Subcutaneous abdominal adipose tissue (tissue), 5 donors: ENCODE measurements at regions not wholly inside any gene's neighbourhood (a gene's known extent, or its start where the extent isn't known, plus 50 kb on each side); places are given as distances from the start of the nearest gene placed in this dataset.

ENCODE experiments used
- H3K27ac ChIP-seq: one replicate; pipeline ENCODE4 v1.7.0; 2013; ENCODE audit warnings: low read depth, mild to moderate bottlenecking, inconsistent platforms, low read length, moderate library complexity
- H3K27me3 ChIP-seq, 5 donors: one replicate each; pipeline ENCODE4 v1.7.0; 2013; ENCODE audit warnings: low read length in 5 of 5, inconsistent platforms in 1 of 5; ENCODE audit not compliant: control insufficient read depth in 5 of 5, insufficient read depth in 4 of 5
- H3K36me3 ChIP-seq, 5 donors: one replicate each; pipeline ENCODE4 v1.7.0; 2013; ENCODE audit warnings: low read length in 5 of 5; ENCODE audit not compliant: control insufficient read depth in 5 of 5, insufficient read depth in 5 of 5
- H3K4me1 ChIP-seq, 5 donors: one replicate each; pipeline ENCODE4 v1.7.0; 2013; ENCODE audit warnings: low read length in 5 of 5, mild to moderate bottlenecking in 3 of 5, moderate library complexity in 1 of 5; ENCODE audit not compliant: control insufficient read depth in 5 of 5, insufficient read depth in 5 of 5
- H3K4me3 ChIP-seq, 5 donors: one replicate each; pipeline ENCODE4 v1.7.0; 2013; ENCODE audit warnings: low read length in 5 of 5, low read depth in 1 of 5
- H3K9ac ChIP-seq, 5 donors: one replicate each; pipeline ENCODE4 v1.7.0; 2013; ENCODE audit warnings: low read length in 5 of 5, mild to moderate bottlenecking in 4 of 5, moderate library complexity in 3 of 5
- H3K9me3 ChIP-seq, 5 donors: one replicate each; pipeline ENCODE4 v1.7.0; 2013; ENCODE audit warnings: low read length in 5 of 5; ENCODE audit not compliant: control insufficient read depth in 5 of 5
- donor health status: healthy.
- donor health status: healthy.
- donor health status: healthy.
- donor health status: healthy.
- donor health status: healthy.

DNA sequence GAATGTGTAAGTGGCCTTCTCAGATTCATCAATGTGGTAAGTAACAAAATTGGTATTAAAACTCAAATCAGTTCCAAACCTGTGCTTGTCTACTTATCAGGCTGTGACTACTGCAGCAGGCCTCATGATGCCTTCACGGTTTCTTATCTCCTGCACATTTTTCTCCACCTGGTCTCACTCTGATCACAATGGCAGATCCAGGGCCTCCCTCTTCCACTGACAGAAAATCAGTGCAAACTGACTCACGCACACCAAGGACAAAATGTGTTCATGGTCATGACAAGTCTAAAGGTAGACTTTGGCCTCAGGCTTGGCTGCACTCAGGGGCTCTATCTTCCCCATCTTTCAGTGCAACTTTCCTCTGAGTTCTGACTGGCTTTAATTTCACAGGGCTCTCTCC, 56.7 kb upstream of the ATP1A1 start:
- Histone ChIP-seq H3K36me3 (no peaks in the 10 kb centered on the region), H3K9me3 (no peaks in the 10 kb centered on the region), H3K27me3 (no peaks in the 10 kb centered on the region), H3K4me3 (no peak overlapping the region), H3K4me1 (peaks cover 0 to 3% (median 0%) of the 10 kb centered on the region in 5 donors), H3K27ac (no peak overlapping the region), H3K9ac (no peak overlapping the region)

DNA sequence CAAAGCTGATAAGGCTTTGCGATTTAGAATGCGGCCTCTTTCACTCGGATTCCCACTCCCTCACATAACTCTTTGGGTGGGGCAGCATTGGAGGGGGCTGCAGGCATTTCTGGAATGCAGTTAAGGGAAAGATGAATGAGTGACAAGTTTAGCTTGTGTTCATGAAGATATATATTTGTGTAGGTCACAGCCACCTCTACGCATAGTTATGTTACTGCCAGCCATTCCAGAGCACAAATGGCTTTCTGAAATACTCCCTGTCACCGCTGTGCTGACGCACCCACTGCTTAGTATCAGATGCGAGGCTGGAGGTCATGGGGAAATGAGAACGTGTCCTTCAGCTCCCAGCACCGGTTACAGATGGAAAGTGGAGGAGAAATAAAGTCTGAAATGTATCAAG, 54.1 kb upstream of the ATP1A1 start:
- H3K27me3 ChIP-seq, result no peaks in the 10 kb centered on the region
- H3K4me1 ChIP-seq, result peaks cover 0 to 3% (median 0%) of the 10 kb centered on the region in 5 donors
- no peaks in the 10 kb centered on the region for H3K36me3 ChIP-seq
- H3K9me3 ChIP-seq, result no peaks in the 10 kb centered on the region
- no peak overlapping the region for H3K9ac ChIP-seq
- H3K27ac ChIP-seq, result no peak overlapping the region
- no peak overlapping the region for H3K4me3 ChIP-seq

DNA sequence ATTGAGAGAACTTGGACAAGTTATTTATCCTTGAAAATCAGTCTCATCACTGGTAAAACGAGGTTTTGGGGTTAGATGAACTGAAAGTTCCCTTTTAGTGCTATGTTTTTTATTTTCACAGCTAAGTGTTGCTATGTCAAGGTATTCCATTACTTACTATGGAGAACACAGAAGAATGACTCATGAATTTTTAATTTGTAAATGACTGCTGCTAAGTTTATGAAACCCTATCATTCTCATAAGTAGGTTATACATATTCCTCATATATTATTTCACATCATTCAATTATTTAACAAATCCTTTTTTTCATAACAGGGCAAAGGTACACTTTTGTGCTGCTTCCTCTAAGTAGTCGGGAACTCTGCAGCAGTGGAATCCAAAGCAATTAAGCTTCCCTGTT, 52.2 kb upstream of the ATP1A1 start:
- Histone ChIP-seq H3K4me1 (no peaks in the 10 kb centered on the region), H3K9ac (no peak overlapping the region), H3K27ac (no peak overlapping the region)

DNA sequence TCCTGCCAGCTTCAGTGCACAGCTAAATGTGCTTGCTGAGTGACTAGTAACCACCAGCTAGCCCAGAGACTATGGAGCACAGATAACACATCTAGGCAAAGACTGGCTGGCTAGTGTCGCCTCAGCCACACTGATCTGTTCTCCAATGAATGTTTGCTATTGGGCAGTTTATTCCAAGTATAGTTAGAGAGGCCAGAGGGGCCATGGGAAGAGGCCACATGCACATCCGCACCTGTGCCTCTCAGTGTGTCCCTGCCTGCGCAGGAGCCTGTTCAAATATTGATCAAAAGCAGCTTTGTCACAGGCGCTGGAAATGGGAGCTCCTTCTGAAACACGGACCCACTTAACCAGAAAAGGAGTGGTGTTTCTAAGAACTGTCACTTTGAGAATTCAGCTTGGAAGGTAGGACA, 51.3 kb upstream of the ATP1A1 start:
- no peak overlapping the region for H3K9ac ChIP-seq

More for the DNA sequence above, 52.2 kb upstream of the ATP1A1 start:
- Histone ChIP-seq H3K9me3 (no peaks in the 10 kb centered on the region), H3K4me3 (no peak overlapping the region), H3K27me3 (no peaks in the 10 kb centered on the region), H3K36me3 (no peaks in the 10 kb centered on the region)

DNA sequence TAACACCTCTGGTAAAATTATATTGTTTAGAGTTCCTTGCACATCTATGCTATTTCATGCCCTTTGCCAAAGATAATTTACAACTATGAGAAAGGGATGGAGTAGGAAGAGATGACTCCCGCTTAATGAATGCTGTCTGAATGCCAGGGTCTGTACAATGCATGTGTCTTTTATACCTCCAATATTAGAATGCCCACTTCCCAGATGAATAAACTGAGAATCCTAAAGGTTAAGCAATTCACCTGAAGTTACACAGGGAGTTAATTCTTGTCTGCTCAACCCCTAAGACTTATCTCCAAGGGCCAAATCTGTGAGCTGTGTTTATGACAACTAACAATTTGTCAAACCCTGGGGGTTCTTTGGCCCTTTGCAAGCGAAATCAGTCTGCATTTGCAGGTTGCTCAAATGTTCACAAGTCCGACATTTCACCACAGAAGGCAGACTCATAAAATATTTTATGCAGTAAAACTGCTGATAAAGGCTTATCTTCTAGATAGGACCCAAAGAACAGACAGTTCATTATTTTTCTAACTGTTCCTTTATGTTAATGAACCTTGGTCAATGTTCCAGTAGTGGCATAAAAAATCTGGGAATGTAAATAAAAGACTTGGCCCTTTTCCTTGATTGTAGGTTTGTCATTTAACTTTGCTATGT, 50.2 kb upstream of the ATP1A1 start:
- H3K36me3 ChIP-seq, result no peaks in the 10 kb centered on the region
- no peak overlapping the region for H3K9ac ChIP-seq
- no peak overlapping the region for H3K27ac ChIP-seq
- no peaks in the 10 kb centered on the region for H3K4me1 ChIP-seq
- no peak overlapping the region for H3K4me3 ChIP-seq
- no peaks in the 10 kb centered on the region for H3K9me3 ChIP-seq
- H3K27me3 ChIP-seq, result no peaks in the 10 kb centered on the region

More for the DNA sequence above, 51.3 kb upstream of the ATP1A1 start:
- Histone ChIP-seq H3K4me1 (no peaks in the 10 kb centered on the region), H3K9me3 (no peaks in the 10 kb centered on the region), H3K4me3 (no peak overlapping the region), H3K27ac (no peak overlapping the region), H3K27me3 (no peaks in the 10 kb centered on the region), H3K36me3 (no peaks in the 10 kb centered on the region)
